DOHH2 (cell line): ENCODE measurements at regions not wholly inside any gene's neighbourhood (a gene's known extent, or its start where the extent isn't known, plus 50 kb on each side); places are given as distances from the start of the nearest gene placed in this dataset.

ENCODE experiments used
- CTCF ChIP-seq: fragments of 200-600 bp; sonication (generic); IDR thresholded peaks from one replicate; pipeline ENCODE4 v1.5.1; 2014; ENCODE audit warnings: antibody characterized with exemption, mild to moderate bottlenecking, low read depth, low read length; ENCODE audit not compliant: poor library complexity, severe bottlenecking
- EZH2phosphoT487 ChIP-seq: fragments of 200-600 bp; sonication (generic); IDR thresholded peaks from 2 replicates; pipeline ENCODE4 v1.6.1; 2017; ENCODE audit warnings: borderline replicate concordance, mild to moderate bottlenecking, antibody characterized with exemption, low read length, moderate library complexity, mixed read lengths

GRCh38 chr14:66032800-66033199 is 453.4 kb upstream of the CCDC196 start:
- TF ChIP-seq CTCF (no peak), EZH2phosphoT487 (no peak)
